Tibial nerve (tissue), 4 donors: ENCODE measurements at regions not wholly inside any gene's neighbourhood (a gene's known extent, or its start where the extent isn't known, plus 50 kb on each side); places are given as distances from the start of the nearest gene placed in this dataset.

ENCODE experiments used
- EP300 ChIP-seq, 2 donors: sonication (generic); formaldehyde crosslinking; IDR thresholded peaks; one replicate each; pipeline ENCODE4 v1.6.1; 2017; ENCODE audit warnings: antibody characterized with exemption in 2 of 2, mild to moderate bottlenecking in 1 of 2
- POLR2A ChIP-seq, 2 donors: fragments of 450-650 bp; IDR thresholded peaks; one replicate each; pipeline ENCODE4 v1.6.1; 2017; ENCODE audit warnings: antibody characterized with exemption in 2 of 2, mild to moderate bottlenecking in 2 of 2, moderate library complexity in 2 of 2
- TF ChIP-seq, protein P1 (sequence below), 5 experiments: fragments of 200-600 bp in 3 of 5; fragments of 450-650 bp in 2 of 5; sonication (generic) in 3 of 5; IDR thresholded peaks; one replicate each; pipeline ENCODE4 v1.5.1; 2016 to 2019; ENCODE audit warnings: antibody characterized with exemption in 5 of 5, mild to moderate bottlenecking in 3 of 5, moderate library complexity in 2 of 5

DNA sequence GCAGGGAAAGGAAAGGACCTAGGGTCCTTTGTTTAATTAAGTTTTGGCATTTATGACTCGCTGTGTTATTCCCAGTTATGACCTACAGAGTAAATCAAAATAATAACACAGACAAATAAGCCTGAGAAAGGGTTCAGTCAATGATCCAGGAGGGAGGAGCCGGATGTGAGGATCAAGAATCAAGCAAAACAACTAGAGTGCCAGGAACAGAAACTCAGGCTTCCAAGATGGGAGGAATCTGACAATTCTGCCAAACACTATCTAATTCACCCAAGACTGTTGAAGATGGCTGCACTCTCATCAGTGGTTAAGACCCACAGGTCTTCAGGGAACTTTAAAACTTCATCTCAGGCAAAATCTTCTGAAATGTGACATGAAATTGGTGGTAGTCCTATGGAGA, 50.3 kb upstream of the PIP4K2A start:
- TF ChIP-seq, protein P1, sequence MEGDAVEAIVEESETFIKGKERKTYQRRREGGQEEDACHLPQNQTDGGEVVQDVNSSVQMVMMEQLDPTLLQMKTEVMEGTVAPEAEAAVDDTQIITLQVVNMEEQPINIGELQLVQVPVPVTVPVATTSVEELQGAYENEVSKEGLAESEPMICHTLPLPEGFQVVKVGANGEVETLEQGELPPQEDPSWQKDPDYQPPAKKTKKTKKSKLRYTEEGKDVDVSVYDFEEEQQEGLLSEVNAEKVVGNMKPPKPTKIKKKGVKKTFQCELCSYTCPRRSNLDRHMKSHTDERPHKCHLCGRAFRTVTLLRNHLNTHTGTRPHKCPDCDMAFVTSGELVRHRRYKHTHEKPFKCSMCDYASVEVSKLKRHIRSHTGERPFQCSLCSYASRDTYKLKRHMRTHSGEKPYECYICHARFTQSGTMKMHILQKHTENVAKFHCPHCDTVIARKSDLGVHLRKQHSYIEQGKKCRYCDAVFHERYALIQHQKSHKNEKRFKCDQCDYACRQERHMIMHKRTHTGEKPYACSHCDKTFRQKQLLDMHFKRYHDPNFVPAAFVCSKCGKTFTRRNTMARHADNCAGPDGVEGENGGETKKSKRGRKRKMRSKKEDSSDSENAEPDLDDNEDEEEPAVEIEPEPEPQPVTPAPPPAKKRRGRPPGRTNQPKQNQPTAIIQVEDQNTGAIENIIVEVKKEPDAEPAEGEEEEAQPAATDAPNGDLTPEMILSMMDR (IDR thresholded peaks at IDR 0.05): no peak
- no peak for TF ChIP-seq POLR2A (IDR thresholded peaks at IDR 0.05)
- TF ChIP-seq EP300 (IDR thresholded peaks at IDR 0.05): no peak
